GM12891 (cell line): ENCODE measurements at regions not wholly inside any gene's neighbourhood (a gene's known extent, or its start where the extent isn't known, plus 50 kb on each side); places are given as distances from the start of the nearest gene placed in this dataset.

Experiments used
- DNase-seq: peaks from one replicate; pipeline ENCODE4 v3.0.0; 2011; ENCODE audit warnings: low spot score; ENCODE audit not compliant: insufficient read length
- FAIRE-seq: peaks from 2 replicates; lab custom pipeline; 2011; peaks lifted over from hg19 to GRCh38; lab: Jason Lieb, UNC
- PAX5 ChIP-seq: IDR thresholded peaks from 2 replicates; pipeline ENCODE4 v1.6.1; 2011; ENCODE audit warnings: low read length, moderate library complexity, mild to moderate bottlenecking; ENCODE audit not compliant: insufficient read depth, severe bottlenecking
- POLR2A ChIP-seq: IDR thresholded peaks from 2 replicates; pipeline ENCODE4 v1.6.1; 2011; ENCODE audit warnings: low read depth, low read length, control low read depth
- POLR2AphosphoS5 ChIP-seq: IDR thresholded peaks from 2 replicates; pipeline ENCODE4 v1.6.1; 2011; ENCODE audit warnings: low read depth, low read length, control low read depth
- POU2F2 ChIP-seq: IDR thresholded peaks from 2 replicates; pipeline ENCODE4 v1.6.1; 2011; ENCODE audit warnings: low read depth, mild to moderate bottlenecking, control low read depth, low read length, moderate library complexity
- SPI1 ChIP-seq: IDR thresholded peaks from 2 replicates; pipeline ENCODE4 v1.6.1; 2011; ENCODE audit warnings: low read depth, low read length, control low read depth
- TAF1 ChIP-seq: IDR thresholded peaks from 2 replicates; pipeline ENCODE4 v1.6.1; 2011; ENCODE audit warnings: low read depth, low read length, control low read depth

DNA sequence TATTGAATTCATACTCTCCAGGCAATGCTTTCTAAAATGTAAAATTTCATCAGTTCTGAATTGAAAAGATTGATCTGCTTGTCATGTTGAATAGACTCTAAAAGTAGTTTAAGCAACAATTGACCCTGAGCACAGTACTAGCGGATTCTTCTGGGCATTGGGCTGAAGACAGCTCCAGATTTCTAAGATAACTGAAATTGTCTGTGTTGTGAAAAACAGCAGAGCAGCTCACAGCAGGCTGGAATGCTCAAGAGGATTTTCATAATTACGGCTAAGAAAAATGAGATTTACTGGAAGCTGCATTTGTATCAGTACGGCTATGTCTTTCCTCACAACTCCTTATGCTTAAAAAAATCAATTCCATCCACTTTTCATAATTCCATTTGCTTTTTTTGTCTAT, 373.7 kb downstream of the HACE1 start:
- FAIRE-seq = no peak
- no peak for TF ChIP-seq PAX5
- TF ChIP-seq SPI1 = no peak
- no peak for TF ChIP-seq TAF1
- TF ChIP-seq POLR2A = no peak
- TF ChIP-seq POU2F2 = no peak
- no peak for TF ChIP-seq POLR2AphosphoS5
- DNase-seq = no peak

DNA sequence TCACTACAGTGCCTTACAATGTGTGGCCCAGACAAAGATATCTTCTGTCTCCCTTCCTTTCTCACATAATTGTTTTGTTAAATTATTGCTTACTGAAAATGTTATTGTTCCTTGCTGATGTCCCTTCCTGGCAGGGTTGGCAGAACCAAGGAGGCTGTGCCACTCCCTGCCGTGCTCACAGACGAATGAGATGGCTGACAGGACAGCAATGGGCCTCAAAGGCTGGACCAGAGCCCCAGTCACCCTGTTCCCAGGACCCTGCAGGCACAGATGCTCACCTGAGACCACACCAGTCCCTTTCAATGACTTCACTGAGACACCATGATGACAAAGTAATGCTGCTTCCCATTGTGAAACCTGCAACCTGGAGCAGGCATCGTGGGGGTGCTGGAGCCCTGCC, 375.1 kb downstream of the HACE1 start:
- DNase-seq (no peak), FAIRE-seq (no peak)

GRCh38 chr6:104484191-104484590, 375.5 kb downstream of the HACE1 start:
- no peak for FAIRE-seq
- TF ChIP-seq PAX5 = no peak
- no peak for TF ChIP-seq TAF1
- no peak for TF ChIP-seq POLR2AphosphoS5
- TF ChIP-seq SPI1 = no peak
- TF ChIP-seq POLR2A = no peak
- TF ChIP-seq POU2F2 = no peak
- DNase-seq = no peak

More for the DNA sequence above, 375.1 kb downstream of the HACE1 start:
- TF ChIP-seq PAX5 (no peak), POLR2AphosphoS5 (no peak), POLR2A (no peak), SPI1 (no peak), TAF1 (no peak), POU2F2 (no peak)

DNA sequence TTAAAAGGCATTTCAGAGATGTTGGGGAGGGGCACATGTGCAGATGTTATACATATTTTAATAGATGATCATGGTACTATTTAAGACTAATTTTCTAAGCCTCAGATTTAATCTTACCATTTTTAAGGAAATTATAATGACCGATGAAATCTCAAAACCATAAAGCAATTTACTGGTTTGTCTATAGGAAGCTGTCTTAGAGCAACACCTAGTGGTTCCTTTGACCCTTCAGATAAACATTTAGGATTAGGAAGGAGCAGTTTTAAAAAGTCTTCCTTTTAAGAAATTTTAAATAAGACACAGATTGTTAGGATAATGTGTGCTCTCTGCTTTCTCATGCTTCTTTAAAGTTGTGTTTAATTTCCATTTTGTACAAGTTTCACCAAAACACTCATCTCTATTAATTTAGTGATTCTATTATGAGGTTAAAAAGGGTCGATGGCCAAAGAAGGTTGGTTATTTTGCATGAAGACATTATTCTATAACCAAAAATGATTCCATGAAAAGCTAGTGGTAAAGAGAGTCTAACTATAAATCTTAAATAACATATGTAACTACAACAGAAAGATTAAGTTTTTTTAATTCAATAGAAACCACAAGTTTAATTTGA, 376.4 kb downstream of the HACE1 start:
- TF ChIP-seq POLR2A (no peak), PAX5 (no peak), SPI1 (no peak), POLR2AphosphoS5 (no peak), POU2F2 (no peak), TAF1 (no peak)
- DNase-seq (no peak), FAIRE-seq (no peak)

DNA sequence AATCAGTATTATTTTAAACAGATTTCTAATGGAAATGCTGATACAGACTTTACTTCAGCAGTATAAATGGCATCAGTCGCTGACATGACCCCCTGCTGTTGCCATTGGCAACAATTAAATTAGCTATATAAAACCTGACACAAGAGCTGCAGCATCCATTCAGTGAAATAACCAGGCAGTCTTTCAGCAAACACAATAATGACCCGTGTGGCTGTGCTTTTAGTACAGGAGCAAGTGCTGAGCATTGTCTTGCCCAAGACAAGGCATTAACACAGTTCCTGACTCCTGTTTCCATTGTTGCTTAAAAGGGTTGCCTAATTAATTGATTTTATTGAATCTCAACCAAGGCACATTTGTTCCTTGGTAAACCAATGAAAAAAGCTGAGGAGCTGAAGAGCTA, 382.1 kb downstream of the HACE1 start:
- TF ChIP-seq SPI1 (no peak), POU2F2 (no peak), POLR2A (no peak), TAF1 (no peak), PAX5 (no peak), POLR2AphosphoS5 (no peak)
- FAIRE-seq = no peak
- no peak for DNase-seq

- no peak for FAIRE-seq
Observed at GRCh38 chr6:104473021-104473429, 386.7 kb downstream of the HACE1 start.

GRCh38 chr6:104472021-104472901, 387.5 kb downstream of the HACE1 start:
- DNase-seq (no peak), FAIRE-seq (no peak)
- TF ChIP-seq POU2F2 (no peak), POLR2A (no peak), SPI1 (no peak), POLR2AphosphoS5 (no peak), TAF1 (no peak), PAX5 (no peak)

More at GRCh38 chr6:104473021-104473429, 386.7 kb downstream of the HACE1 start:
- DNase-seq = no peak
- TF ChIP-seq PAX5 = no peak
- no peak for TF ChIP-seq POLR2A
- TF ChIP-seq POLR2AphosphoS5 = no peak
- no peak for TF ChIP-seq POU2F2
- no peak for TF ChIP-seq SPI1
- TF ChIP-seq TAF1 = no peak

GRCh38 chr6:104466306-104466705, 393.4 kb downstream of the HACE1 start:
- DNase-seq = no peak
- TF ChIP-seq SPI1 = no peak
- no peak for TF ChIP-seq PAX5
- TF ChIP-seq POLR2A = no peak
- TF ChIP-seq POU2F2 = no peak
- no peak for TF ChIP-seq TAF1
- TF ChIP-seq POLR2AphosphoS5 = no peak
- no peak for FAIRE-seq
